HL-60 (cell line): ENCODE measurements at regions not wholly inside any gene's neighbourhood (a gene's known extent, or its start where the extent isn't known, plus 50 kb on each side); places are given as distances from the start of the nearest gene placed in this dataset.

Experiments
- DNase-seq, 2 experiments: peaks; one replicate each; pipeline ENCODE4 v3.0.0-alpha.2; 2010 to 2020; ENCODE audit warnings: low read depth in 1 of 2, low spot score in 1 of 2
- H3K27ac ChIP-seq: fragments of 250-450 bp; sonication (Bioruptor Pico); replicated peaks from 2 replicates; pipeline ENCODE4 v1.5.1; 2020; ENCODE audit warnings: mild to moderate bottlenecking, moderate library complexity
- H3K27me3 ChIP-seq: fragments of 250-450 bp; sonication (Bioruptor Pico); 2 replicates; pipeline ENCODE4 v1.5.1; 2021; ENCODE audit warnings: mild to moderate bottlenecking, moderate library complexity; ENCODE audit not compliant: insufficient read depth, poor library complexity, severe bottlenecking
- H3K4me3 ChIP-seq: replicated peaks from 2 replicates; pipeline ENCODE4 v1.5.1; 2011; ENCODE audit warnings: mild to moderate bottlenecking, control low read depth, low read length; ENCODE audit not compliant: insufficient read depth
- CTCF ChIP-seq: IDR thresholded peaks from one replicate; pipeline ENCODE4 v1.5.1; 2011; ENCODE audit warnings: low read length, control low read depth, inconsistent platforms; ENCODE audit not compliant: insufficient read depth
- GABPA ChIP-seq: IDR thresholded peaks from 2 replicates; pipeline ENCODE4 v1.6.1; 2012; ENCODE audit warnings: low read depth
- POLR2AphosphoS5 ChIP-seq: IDR thresholded peaks from 2 replicates; pipeline ENCODE4 v1.6.1; 2012; ENCODE audit warnings: low read depth
- REST ChIP-seq: IDR thresholded peaks from 2 replicates; pipeline ENCODE4 v1.6.1; 2012; ENCODE audit warnings: low read depth; ENCODE audit not compliant: insufficient replicate concordance
- SPI1 ChIP-seq: IDR thresholded peaks from 2 replicates; pipeline ENCODE4 v1.6.1; 2012; ENCODE audit warnings: low read depth, mild to moderate bottlenecking, borderline replicate concordance

GRCh38 chr15:38864827-38865581, 300.4 kb upstream of the RASGRP1 start:
- H3K27ac ChIP-seq: no peak overlapping the region

GRCh38 chr15:38867556-38867955, 302.9 kb upstream of the RASGRP1 start:
- H3K4me3 ChIP-seq: no peak overlapping the region
- H3K27me3 ChIP-seq: peaks cover under 1% of the 10 kb centered on the region
- DNase-seq: no peak
- H3K27ac ChIP-seq: no peak overlapping the region
- TF ChIP-seq GABPA (no peak), POLR2AphosphoS5 (no peak), REST (no peak), CTCF (no peak), SPI1 (no peak)

More at GRCh38 chr15:38864827-38865581, 300.4 kb upstream of the RASGRP1 start:
- Histone ChIP-seq H3K4me3 (no peak overlapping the region), H3K27me3 (peaks cover 5% of the 10 kb centered on the region)
- TF ChIP-seq SPI1 (no peak), POLR2AphosphoS5 (no peak), REST (no peak), CTCF (no peak), GABPA (no peak)
- DNase-seq: no peak

- Histone ChIP-seq H3K27ac (no peak overlapping the region), H3K4me3 (no peak overlapping the region), H3K27me3 (no peaks in the 10 kb centered on the region)
- TF ChIP-seq POLR2AphosphoS5: no peak
- no peak for TF ChIP-seq REST
- TF ChIP-seq GABPA: no peak
- TF ChIP-seq SPI1: no peak
- TF ChIP-seq CTCF: no peak
- no peak for DNase-seq
Observed at GRCh38 chr15:38868326-38869114, 303.9 kb upstream of the RASGRP1 start.
